Natural killer cell (primary cell): ENCODE measurements at regions not wholly inside any gene's neighbourhood (a gene's known extent, or its start where the extent isn't known, plus 50 kb on each side); places are given as distances from the start of the nearest gene placed in this dataset.

Source experiments
- ATAC-seq, 3 donors: fragments of 150-1000 bp in 2 of 3; fragments of 200-7000 bp in 1 of 3; cut with Tn5 transposase; 1 replicate in 1 of 3; 2 replicates in 2 of 3; pipeline ENCODE4 v1.10.0; 2021; ENCODE audit warnings: mild to moderate bottlenecking in 2 of 3, moderate library complexity in 2 of 3
- DNase-seq, 2 donors: peaks; one replicate each; pipeline versions ENCODE4 v3.0.0 to v3.0.0-alpha.2; 2013 to 2021; ENCODE audit warnings: mixed read lengths in 1 of 2
- H3K27ac ChIP-seq: one replicate; pipeline ENCODE4 v1.5.1; 2013; ENCODE audit warnings: mild to moderate bottlenecking, low read length
- H3K27me3 ChIP-seq: one replicate; pipeline ENCODE4 v1.6.1; 2013; ENCODE audit warnings: low read length; ENCODE audit not compliant: control insufficient read depth, insufficient read depth
- H3K36me3 ChIP-seq: one replicate; pipeline ENCODE4 v1.6.1; 2013; ENCODE audit warnings: low read length; ENCODE audit not compliant: control insufficient read depth, insufficient read depth
- H3K4me1 ChIP-seq: one replicate; pipeline ENCODE4 v1.6.1; 2013; ENCODE audit warnings: low read length; ENCODE audit not compliant: control insufficient read depth, insufficient read depth
- H3K4me3 ChIP-seq: one replicate; pipeline ENCODE4 v1.5.1; 2013; ENCODE audit warnings: low read length
- H3K9me3 ChIP-seq: one replicate; pipeline ENCODE4 v1.6.1; 2013; ENCODE audit warnings: low read length; ENCODE audit not compliant: control insufficient read depth, insufficient read depth
- H3K27ac Mint-ChIP-seq, 2 donors: one replicate each; pipeline ENCODE4 v1.8.0; 2022; ENCODE audit warnings: mild to moderate bottlenecking in 2 of 2, mixed read lengths in 2 of 2, moderate library complexity in 1 of 2
- H3K27me3 Mint-ChIP-seq, 2 donors: one replicate each; pipeline ENCODE4 v1.8.0; 2022; ENCODE audit warnings: low read depth in 2 of 2, mixed read lengths in 2 of 2
- H3K36me3 Mint-ChIP-seq: one replicate; pipeline ENCODE4 v1.8.0; 2022; ENCODE audit warnings: mixed read lengths
- H3K4me1 Mint-ChIP-seq, 2 donors: one replicate each; pipeline ENCODE4 v1.8.0; 2022; ENCODE audit warnings: mixed read lengths in 2 of 2
- H3K4me3 Mint-ChIP-seq: one replicate; pipeline ENCODE4 v1.8.0; 2022; ENCODE audit warnings: mild to moderate bottlenecking, moderate library complexity, mixed read lengths
- H3K9me3 Mint-ChIP-seq, 2 donors: one replicate each; pipeline ENCODE4 v1.8.0; 2022; ENCODE audit warnings: mixed read lengths in 2 of 2
- CTCF ChIP-seq: fragments of 200-600 bp; IDR thresholded peaks from one replicate; pipeline ENCODE4 v1.8.0; 2022; ENCODE audit warnings: antibody characterized with exemption
- WGBS: methylation state at CpG from one replicate; pipeline ENCODE4 v1.1.7; 2013; ENCODE audit warnings: missing lambda C conversion rate; ENCODE audit not compliant: insufficient coverage; 5-methylcytosine and 5-hydroxymethylcytosine counted together
- intact Hi-C: fragments of 100-400 bp; cut with micrococcal nuclease; formaldehyde crosslinking; loops from one replicate; pipeline ENCODE4 v1.14.2; 2022

GRCh38 chr2:42961385-42961811 is 169.0 kb upstream of the HAAO start:
- Mint-ChIP-seq H3K36me3 (no peaks in the 10 kb centered on the region), H3K9me3 (no peaks in the 10 kb centered on the region), H3K4me1 (peaks cover 28 to 54% of the 10 kb centered on the region in 2 donors), H3K27ac (peak overlapping the region; percentile 69 to 88), H3K27me3 (no peaks in the 10 kb centered on the region), H3K4me3 (peak overlapping the region; percentile 87)
- intact Hi-C loops = loop anchor here (5.0 kb wide), 2 partner anchors 166 to 266 kb away; partner anchors contain the start of gene ZFP36L2
- DNase-seq = no peak
- no peak for TF ChIP-seq CTCF
- peak; percentile 22 to 61 (median 52) for ATAC-seq
- 24% methylated on average over 15 of the region's 15 CpGs for WGBS
- H3K36me3 ChIP-seq = no peaks in the 10 kb centered on the region
- H3K4me3 ChIP-seq = no peak overlapping the region
- H3K27me3 ChIP-seq = no peaks in the 10 kb centered on the region
- H3K9me3 ChIP-seq = no peaks in the 10 kb centered on the region
- H3K4me1 ChIP-seq = peaks cover 63% of the 10 kb centered on the region
- no peak overlapping the region for H3K27ac ChIP-seq

GRCh38 chr2:42960842-42961180 is 168.4 kb upstream of the HAAO start:
- H3K9me3 Mint-ChIP-seq = no peaks in the 10 kb centered on the region
- H3K36me3 ChIP-seq = no peaks in the 10 kb centered on the region
- no peaks in the 10 kb centered on the region for H3K27me3 Mint-ChIP-seq
- peaks cover 63% of the 10 kb centered on the region for H3K4me1 ChIP-seq
- 92% methylated on average over 6 of the region's 6 CpGs for WGBS
- no peak overlapping the region for H3K4me3 ChIP-seq
- H3K27ac Mint-ChIP-seq = peak overlapping the region in 1 of 2 donors; percentile 88
- H3K4me1 Mint-ChIP-seq = peaks cover 28 to 54% of the 10 kb centered on the region in 2 donors
- no peaks in the 10 kb centered on the region for H3K9me3 ChIP-seq
- H3K27me3 ChIP-seq = no peaks in the 10 kb centered on the region
- DNase-seq (no peak), ATAC-seq (no peak)
- intact Hi-C loops = loop anchor here (5.0 kb wide), 2 partner anchors 166 to 266 kb away; partner anchors contain the start of gene ZFP36L2
- TF ChIP-seq CTCF = no peak
- H3K36me3 Mint-ChIP-seq = no peaks in the 10 kb centered on the region
- no peak overlapping the region for H3K4me3 Mint-ChIP-seq
- no peak overlapping the region for H3K27ac ChIP-seq

GRCh38 chr2:42960002-42960841 is 167.8 kb upstream of the HAAO start:
- no peaks in the 10 kb centered on the region for H3K27me3 Mint-ChIP-seq
- no peaks in the 10 kb centered on the region for H3K36me3 Mint-ChIP-seq
- Histone ChIP-seq H3K4me1 (peaks cover 60% of the 10 kb centered on the region), H3K9me3 (no peaks in the 10 kb centered on the region), H3K27ac (no peak overlapping the region), H3K4me3 (no peak overlapping the region), H3K27me3 (no peaks in the 10 kb centered on the region), H3K36me3 (no peaks in the 10 kb centered on the region)
- no peak overlapping the region for H3K4me3 Mint-ChIP-seq
- H3K9me3 Mint-ChIP-seq = no peaks in the 10 kb centered on the region
- ATAC-seq (no peak), DNase-seq (no peak)
- H3K4me1 Mint-ChIP-seq = peaks cover 28 to 54% of the 10 kb centered on the region in 2 donors
- TF ChIP-seq CTCF = no peak
- H3K27ac Mint-ChIP-seq = peak overlapping the region in 1 of 2 donors; percentile 49
- 88% methylated on average over 9 of the region's 10 CpGs for WGBS
- intact Hi-C loops = loop anchor here (5.0 kb wide), 2 partner anchors 167 to 267 kb away; partner anchors contain the start of gene ZFP36L2
